NB4 (cell line): ENCODE measurements at regions not wholly inside any gene's neighbourhood (a gene's known extent, or its start where the extent isn't known, plus 50 kb on each side); places are given as distances from the start of the nearest gene placed in this dataset.

Experiments
- POLR2A ChIP-seq: IDR thresholded peaks from 2 replicates; pipeline ENCODE4 v1.6.1; 2011; ENCODE audit warnings: mild to moderate bottlenecking; ENCODE audit not compliant: insufficient read length; ENCODE audit errors: extremely low read depth
- TF ChIP-seq, protein P1 (sequence below): IDR thresholded peaks from one replicate; pipeline ENCODE4 v1.5.1; 2012; ENCODE audit warnings: low read depth, low read length
- TF ChIP-seq, protein P2 (sequence below): IDR thresholded peaks from 2 replicates; pipeline ENCODE4 v1.6.1; 2011; ENCODE audit warnings: low read depth, low read length

DNA sequence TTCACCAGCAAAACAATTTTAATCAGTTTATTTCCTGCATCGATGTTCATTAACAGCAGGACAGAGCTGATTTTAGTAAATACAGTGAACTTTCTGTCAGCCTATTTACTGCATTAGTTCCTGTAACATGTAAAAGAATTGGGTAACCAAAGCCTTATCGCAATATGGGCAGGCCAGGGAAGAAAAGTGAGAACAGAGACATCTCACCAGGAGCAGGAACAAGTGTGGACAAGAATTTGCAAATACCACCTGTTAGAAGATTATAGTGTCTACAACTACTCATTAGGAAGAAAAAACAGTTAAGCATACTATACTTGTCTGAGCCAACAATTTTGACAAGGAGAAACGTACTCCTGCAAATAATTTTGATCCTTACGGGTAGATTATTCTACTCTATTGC, 1293.9 kb downstream of the PLA2G4A start:
- TF ChIP-seq, protein P1, sequence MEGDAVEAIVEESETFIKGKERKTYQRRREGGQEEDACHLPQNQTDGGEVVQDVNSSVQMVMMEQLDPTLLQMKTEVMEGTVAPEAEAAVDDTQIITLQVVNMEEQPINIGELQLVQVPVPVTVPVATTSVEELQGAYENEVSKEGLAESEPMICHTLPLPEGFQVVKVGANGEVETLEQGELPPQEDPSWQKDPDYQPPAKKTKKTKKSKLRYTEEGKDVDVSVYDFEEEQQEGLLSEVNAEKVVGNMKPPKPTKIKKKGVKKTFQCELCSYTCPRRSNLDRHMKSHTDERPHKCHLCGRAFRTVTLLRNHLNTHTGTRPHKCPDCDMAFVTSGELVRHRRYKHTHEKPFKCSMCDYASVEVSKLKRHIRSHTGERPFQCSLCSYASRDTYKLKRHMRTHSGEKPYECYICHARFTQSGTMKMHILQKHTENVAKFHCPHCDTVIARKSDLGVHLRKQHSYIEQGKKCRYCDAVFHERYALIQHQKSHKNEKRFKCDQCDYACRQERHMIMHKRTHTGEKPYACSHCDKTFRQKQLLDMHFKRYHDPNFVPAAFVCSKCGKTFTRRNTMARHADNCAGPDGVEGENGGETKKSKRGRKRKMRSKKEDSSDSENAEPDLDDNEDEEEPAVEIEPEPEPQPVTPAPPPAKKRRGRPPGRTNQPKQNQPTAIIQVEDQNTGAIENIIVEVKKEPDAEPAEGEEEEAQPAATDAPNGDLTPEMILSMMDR, result no peak
- TF ChIP-seq POLR2A, result no peak
- TF ChIP-seq, protein P2, sequence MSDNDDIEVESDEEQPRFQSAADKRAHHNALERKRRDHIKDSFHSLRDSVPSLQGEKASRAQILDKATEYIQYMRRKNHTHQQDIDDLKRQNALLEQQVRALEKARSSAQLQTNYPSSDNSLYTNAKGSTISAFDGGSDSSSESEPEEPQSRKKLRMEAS, result no peak
